Endothelial cell of umbilical vein (primary cell): ENCODE measurements at regions not wholly inside any gene's neighbourhood (a gene's known extent, or its start where the extent isn't known, plus 50 kb on each side); places are given as distances from the start of the nearest gene placed in this dataset.

Experiments used
- BruUV-seq: library from RNA; stranded (reverse); fragments of 400-500 nt; replicated peaks from 2 replicates; lab custom pipeline; 2021; lab: Mats Ljungman, UMichigan
- CTCF ChIA-PET: fragments of 300-600, 350-600 bp; sonication (Branson Sonifier 250); formaldehyde crosslinking; loops from one replicate; lab custom pipeline; 2021; ENCODE audit warnings: antibody characterized with exemption, inconsistent platforms; lab: Charles Lee
- POLR2A ChIA-PET: fragments of 300-600, 350-600 bp; sonication (Branson Sonifier 250); formaldehyde crosslinking; loops from one replicate; lab custom pipeline; 2021; ENCODE audit warnings: antibody characterized with exemption, inconsistent platforms; lab: Charles Lee
- DNase-seq: peaks from one replicate; pipeline ENCODE4 v3.0.0-alpha.2; 2011; ENCODE audit warnings: low read depth, low spot score
- FAIRE-seq: peaks from 2 replicates; lab custom pipeline; 2011; peaks lifted over from hg19 to GRCh38; lab: Jason Lieb, UNC
- H2AFZ ChIP-seq: 2 replicates; pipeline ENCODE4 v1.6.0; 2012; ENCODE audit warnings: low read depth, low read length, control low read depth, inconsistent platforms
- H3K27ac ChIP-seq: 2 replicates; pipeline ENCODE4 v1.5.1; 2011; ENCODE audit warnings: low read depth, mild to moderate bottlenecking, control low read depth, low read length, moderate library complexity; ENCODE audit not compliant: insufficient read depth
- H3K27me3 ChIP-seq, 2 experiments: 2 replicates each; pipeline versions ENCODE4 v1.6.0 to v1.6.1; 2011; ENCODE audit warnings: low read length in 2 of 2, mixed read lengths in 1 of 2; ENCODE audit not compliant: control insufficient read depth in 2 of 2, insufficient read depth in 2 of 2
- H3K36me3 ChIP-seq, 2 experiments: 2 replicates in 1 of 2; 3 replicates in 1 of 2; pipeline ENCODE4 v1.5.1; 2011; ENCODE audit warnings: low read length in 2 of 2, mild to moderate bottlenecking in 1 of 2, moderate library complexity in 1 of 2; ENCODE audit not compliant: control insufficient read depth in 2 of 2, insufficient read depth in 2 of 2; ENCODE audit errors: extremely low read depth in 1 of 2
- H3K4me1 ChIP-seq: 3 replicates; pipeline ENCODE4 v1.5.1; 2011; ENCODE audit warnings: mild to moderate bottlenecking, low read length; ENCODE audit not compliant: control insufficient read depth, insufficient read depth; ENCODE audit errors: extremely low read depth
- H3K4me2 ChIP-seq: 2 replicates; pipeline ENCODE4 v1.6.1; 2011; ENCODE audit warnings: low read length, control low read depth, mixed read lengths; ENCODE audit not compliant: insufficient read depth
- H3K4me3 ChIP-seq, 3 experiments: fragments of 200-600 bp in 1 of 3; sonication (generic), shearing (Covaris generic) in 1 of 3; replicated peaks in 1 of 3; 2 replicates each; pipeline ENCODE4 v1.5.1; 2011 to 2016; ENCODE audit warnings: control low read depth in 3 of 3, low read length in 3 of 3, mild to moderate bottlenecking in 2 of 3, inconsistent platforms in 1 of 3, low read depth in 1 of 3, moderate library complexity in 1 of 3; ENCODE audit not compliant: insufficient read depth in 1 of 3
- H3K79me2 ChIP-seq: 2 replicates; pipeline ENCODE4 v1.6.0; 2012; ENCODE audit warnings: low read length, inconsistent platforms; ENCODE audit not compliant: control insufficient read depth, insufficient read depth
- H3K9ac ChIP-seq: replicated peaks from 2 replicates; pipeline ENCODE3; 2011; ENCODE audit warnings: low read length, control low read depth; ENCODE audit not compliant: insufficient read depth; ENCODE audit errors: extremely low read depth
- H3K9me1 ChIP-seq: replicated peaks from 3 replicates; pipeline ENCODE4 v1.6.0; 2011; ENCODE audit warnings: mild to moderate bottlenecking, low read length; ENCODE audit not compliant: control insufficient read depth, insufficient read depth; ENCODE audit errors: extremely low read depth
- H3K9me3 ChIP-seq: replicated peaks from 2 replicates; pipeline ENCODE4 v1.5.1; 2012; ENCODE audit warnings: low read length, inconsistent platforms; ENCODE audit not compliant: control insufficient read depth, insufficient read depth
- H4K20me1 ChIP-seq: replicated peaks from 2 replicates; pipeline ENCODE3; 2011; ENCODE audit warnings: mild to moderate bottlenecking, low read length; ENCODE audit not compliant: control insufficient read depth, insufficient read depth; ENCODE audit errors: extremely low read depth
- CTCF ChIP-seq, 2 donors: IDR thresholded peaks; 1 replicate in 1 of 2; 2 replicates in 1 of 2; pipeline ENCODE4 v1.5.1; 2011; ENCODE audit warnings: low read length in 2 of 2, mild to moderate bottlenecking in 2 of 2, moderate library complexity in 2 of 2, control low read depth in 1 of 2, inconsistent platforms in 1 of 2, low read depth in 1 of 2; ENCODE audit not compliant: insufficient read depth in 1 of 2; ENCODE audit errors: extremely low read depth in 1 of 2
- EZH2 ChIP-seq: IDR thresholded peaks from 2 replicates; pipeline ENCODE4 v1.6.1; 2012; ENCODE audit warnings: borderline replicate concordance, low read depth, mild to moderate bottlenecking, moderate library complexity, low read length, inconsistent platforms; ENCODE audit not compliant: severe bottlenecking
- FOS ChIP-seq: IDR thresholded peaks from 2 replicates; pipeline ENCODE4 v1.6.1; 2011; ENCODE audit warnings: mild to moderate bottlenecking, low read length, moderate library complexity, borderline replicate concordance; ENCODE audit not compliant: insufficient read depth
- GATA2 ChIP-seq: IDR thresholded peaks from 2 replicates; pipeline ENCODE4 v1.7.0; 2011; ENCODE audit warnings: low read depth, mild to moderate bottlenecking, moderate library complexity, mixed read lengths, low read length; ENCODE audit not compliant: insufficient read length, insufficient read depth
- JUN ChIP-seq: IDR thresholded peaks from 2 replicates; pipeline ENCODE4 v1.6.1; 2011; ENCODE audit warnings: borderline replicate concordance, low read depth; ENCODE audit not compliant: insufficient read length, insufficient read depth
- MYC ChIP-seq: IDR thresholded peaks from one replicate; pipeline ENCODE4 v1.6.1; 2011; ENCODE audit warnings: mild to moderate bottlenecking, low read depth, low read length
- POLR2A ChIP-seq: IDR thresholded peaks from 2 replicates; pipeline ENCODE4 v1.6.1; 2012; ENCODE audit warnings: low read depth, mild to moderate bottlenecking, control low read depth, low read length
- POLR2AphosphoS5 ChIP-seq: IDR thresholded peaks from 2 replicates; pipeline ENCODE4 v1.6.1; 2012; ENCODE audit warnings: low read depth, mild to moderate bottlenecking, control low read depth, low read length, moderate library complexity; ENCODE audit not compliant: insufficient read depth
- dilution Hi-C: fragments of 300-500 bp; cut with MboI; formaldehyde crosslinking; loops from one replicate; pipeline ENCODE4 v1.15.0; 2019; ENCODE audit warnings: low sequenced_read_pairs; ENCODE audit not compliant: extremely low pct_ligation_motif_present
- intact Hi-C: fragments of 100-400 bp; cut with micrococcal nuclease; formaldehyde crosslinking; loops from one replicate; pipeline ENCODE4 v1.10.0; 2022
- TF ChIP-seq, protein P1 (sequence below): IDR thresholded peaks from 2 replicates; pipeline ENCODE4 v1.6.1; 2011; ENCODE audit not compliant: insufficient read depth, insufficient read length

DNA sequence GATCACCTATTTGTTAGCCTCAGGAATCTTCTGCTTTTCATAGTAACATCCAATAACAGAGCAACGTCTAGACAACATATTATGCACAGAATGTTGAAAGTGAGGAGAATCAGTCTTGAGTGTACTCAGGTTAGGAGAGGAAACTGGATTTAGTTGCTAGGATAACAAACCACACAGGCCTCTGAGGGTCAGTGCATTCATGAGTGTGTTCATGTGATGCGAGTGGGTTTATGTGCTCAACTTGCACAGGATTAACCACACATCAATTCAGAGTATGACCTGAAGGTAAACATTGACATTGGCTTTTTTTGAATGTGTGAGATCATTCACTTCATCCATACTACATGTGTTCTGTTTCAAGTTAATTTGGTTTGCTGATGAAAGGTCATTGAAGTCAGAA, 287.6 kb downstream of the DIPK2A start:
- intact Hi-C loops: no loop called here
- CTCF ChIA-PET: interaction anchor here (0.9 kb wide), 1 partner anchor 10 kb away, joined by 3 read pairs; no protein-coding TSS in a partner anchor
- no peak overlapping the region for H3K4me3 ChIP-seq
- H3K79me2 ChIP-seq: no peaks in the 10 kb centered on the region
- H3K9me3 ChIP-seq: no peaks in the 10 kb centered on the region
- H3K9ac ChIP-seq: no peak overlapping the region
- no peak overlapping the region for H3K27ac ChIP-seq
- FAIRE-seq: no peak
- POLR2A ChIA-PET: no interaction called here
- no TSS peak for BruUV-seq
- no peaks in the 10 kb centered on the region for H3K9me1 ChIP-seq
- H3K4me1 ChIP-seq: no peaks in the 10 kb centered on the region
- no peak overlapping the region for H3K4me2 ChIP-seq
- no peak for DNase-seq
- no peaks in the 10 kb centered on the region for H3K27me3 ChIP-seq
- H2AFZ ChIP-seq: no peak overlapping the region
- H4K20me1 ChIP-seq: no peaks in the 10 kb centered on the region
- dilution Hi-C loops: no loop called here
- H3K36me3 ChIP-seq: no peaks in the 10 kb centered on the region
- TF ChIP-seq JUN (no peak), POLR2A (no peak), FOS (no peak), POLR2AphosphoS5 (no peak)
- TF ChIP-seq, protein P1, sequence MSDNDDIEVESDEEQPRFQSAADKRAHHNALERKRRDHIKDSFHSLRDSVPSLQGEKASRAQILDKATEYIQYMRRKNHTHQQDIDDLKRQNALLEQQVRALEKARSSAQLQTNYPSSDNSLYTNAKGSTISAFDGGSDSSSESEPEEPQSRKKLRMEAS: no peak

- Histone ChIP-seq H3K79me2 (no peaks in the 10 kb centered on the region), H3K27me3 (no peaks in the 10 kb centered on the region), H3K4me1 (no peaks in the 10 kb centered on the region), H3K9me3 (no peaks in the 10 kb centered on the region), H3K4me2 (no peak overlapping the region), H3K36me3 (no peaks in the 10 kb centered on the region), H4K20me1 (no peaks in the 10 kb centered on the region), H3K4me3 (no peak overlapping the region), H3K9ac (no peak overlapping the region), H3K27ac (no peak overlapping the region), H2AFZ (no peak overlapping the region), H3K9me1 (no peaks in the 10 kb centered on the region)
- intact Hi-C loops (no loop called here), dilution Hi-C loops (no loop called here)
- TF ChIP-seq POLR2A (no peak), EZH2 (no peak), JUN (no peak), CTCF (IDR thresholded peaks at IDR 0.05; ENCODE audit: extremely low read depth in 1 of 2, insufficient read depth in 1 of 2, low read depth in 1 of 2, low read length in 2 of 2) (no peak), GATA2 (no peak), POLR2AphosphoS5 (no peak), FOS (no peak), MYC (no peak)
- TF ChIP-seq, protein P1: no peak
- no peak for FAIRE-seq
- no TSS peak for BruUV-seq
- CTCF ChIA-PET: no interaction called here
- DNase-seq: no peak
- POLR2A ChIA-PET: no interaction called here
These were observed 292.1 kb downstream of the DIPK2A start for GRCh38 chr3:144263706-144264105.
